Peyer's patch (tissue), 4 donors: ENCODE measurements at regions not wholly inside any gene's neighbourhood (a gene's known extent, or its start where the extent isn't known, plus 50 kb on each side); places are given as distances from the start of the nearest gene placed in this dataset.

Experiments used
- DNase-seq, 3 donors: peaks; one replicate each; pipeline ENCODE4 v3.0.0-alpha.2; 2017 to 2019
- H3K27ac ChIP-seq, 4 donors: fragments of 200-600 bp; sonication (generic); one replicate each; pipeline ENCODE4 v1.5.1; 2016 to 2019
- H3K27me3 ChIP-seq, 2 donors: fragments of 200-600 bp; sonication (generic); one replicate each; pipeline ENCODE4 v1.5.1; 2019
- H3K36me3 ChIP-seq, 3 donors: fragments of 200-600 bp; sonication (generic); one replicate each; pipeline ENCODE4 v1.5.1; 2016 to 2019
- H3K4me1 ChIP-seq, 4 donors: fragments of 200-600 bp; sonication (generic); one replicate each; pipeline ENCODE4 v1.5.1; 2016 to 2019
- H3K4me3 ChIP-seq, 4 donors: fragments of 200-600 bp; sonication (generic); 1 replicate in 3 of 4; 2 replicates in 1 of 4; pipeline ENCODE4 v1.5.1; 2016 to 2019; ENCODE audit warnings: mild to moderate bottlenecking in 1 of 4
- H3K9me3 ChIP-seq, 4 donors: fragments of 200-600 bp; sonication (generic); one replicate each; pipeline ENCODE4 v1.5.1; 2016 to 2019; ENCODE audit warnings: mild to moderate bottlenecking in 1 of 4
- POLR2A ChIP-seq, 2 donors: fragments of 450-650 bp; IDR thresholded peaks; one replicate each; pipeline ENCODE4 v1.5.1; 2017; ENCODE audit warnings: antibody characterized with exemption in 2 of 2, mild to moderate bottlenecking in 2 of 2, moderate library complexity in 2 of 2
- TF ChIP-seq, protein P1 (sequence below), 6 experiments: fragments of 450-650 bp in 4 of 6; fragments of 200-600 bp in 2 of 6; sonication (generic) in 1 of 6; IDR thresholded peaks; one replicate each; pipeline ENCODE4 v1.5.1; 2017 to 2019; ENCODE audit warnings: antibody characterized with exemption in 6 of 6, mild to moderate bottlenecking in 3 of 6, moderate library complexity in 1 of 6

- Histone ChIP-seq H3K27me3 (no peaks in the 10 kb centered on the region), H3K4me3 (no peak overlapping the region), H3K9me3 (no peaks in the 10 kb centered on the region), H3K27ac (no peak overlapping the region), H3K36me3 (no peaks in the 10 kb centered on the region), H3K4me1 (no peaks in the 10 kb centered on the region)
- no peak for DNase-seq
- TF ChIP-seq POLR2A (IDR thresholded peaks at IDR 0.05), result no peak
- TF ChIP-seq, protein P1, sequence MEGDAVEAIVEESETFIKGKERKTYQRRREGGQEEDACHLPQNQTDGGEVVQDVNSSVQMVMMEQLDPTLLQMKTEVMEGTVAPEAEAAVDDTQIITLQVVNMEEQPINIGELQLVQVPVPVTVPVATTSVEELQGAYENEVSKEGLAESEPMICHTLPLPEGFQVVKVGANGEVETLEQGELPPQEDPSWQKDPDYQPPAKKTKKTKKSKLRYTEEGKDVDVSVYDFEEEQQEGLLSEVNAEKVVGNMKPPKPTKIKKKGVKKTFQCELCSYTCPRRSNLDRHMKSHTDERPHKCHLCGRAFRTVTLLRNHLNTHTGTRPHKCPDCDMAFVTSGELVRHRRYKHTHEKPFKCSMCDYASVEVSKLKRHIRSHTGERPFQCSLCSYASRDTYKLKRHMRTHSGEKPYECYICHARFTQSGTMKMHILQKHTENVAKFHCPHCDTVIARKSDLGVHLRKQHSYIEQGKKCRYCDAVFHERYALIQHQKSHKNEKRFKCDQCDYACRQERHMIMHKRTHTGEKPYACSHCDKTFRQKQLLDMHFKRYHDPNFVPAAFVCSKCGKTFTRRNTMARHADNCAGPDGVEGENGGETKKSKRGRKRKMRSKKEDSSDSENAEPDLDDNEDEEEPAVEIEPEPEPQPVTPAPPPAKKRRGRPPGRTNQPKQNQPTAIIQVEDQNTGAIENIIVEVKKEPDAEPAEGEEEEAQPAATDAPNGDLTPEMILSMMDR (IDR thresholded peaks at IDR 0.05), result no peak
Observed at GRCh38 chr5:68543212-68543611, 327.7 kb downstream of the PIK3R1 start.

GRCh38 chr5:68544091-68544647 is 328.6 kb downstream of the PIK3R1 start:
- no peaks in the 10 kb centered on the region for H3K36me3 ChIP-seq
- no peaks in the 10 kb centered on the region for H3K9me3 ChIP-seq
- no peaks in the 10 kb centered on the region for H3K4me1 ChIP-seq
- H3K4me3 ChIP-seq, result no peak overlapping the region
- no peak overlapping the region for H3K27ac ChIP-seq
- no peak for TF ChIP-seq POLR2A (IDR thresholded peaks at IDR 0.05)
- TF ChIP-seq, protein P1 (IDR thresholded peaks at IDR 0.05), result no peak
- no peak for DNase-seq
- no peaks in the 10 kb centered on the region for H3K27me3 ChIP-seq

GRCh38 chr5:68544648-68545552 is 329.3 kb downstream of the PIK3R1 start:
- no peaks in the 10 kb centered on the region for H3K27me3 ChIP-seq
- H3K4me1 ChIP-seq, result no peaks in the 10 kb centered on the region
- H3K4me3 ChIP-seq, result no peak overlapping the region
- no peaks in the 10 kb centered on the region for H3K36me3 ChIP-seq
- H3K9me3 ChIP-seq, result no peaks in the 10 kb centered on the region
- no peak for DNase-seq
- TF ChIP-seq, protein P1 (IDR thresholded peaks at IDR 0.05), result no peak
- no peak for TF ChIP-seq POLR2A (IDR thresholded peaks at IDR 0.05)
- no peak overlapping the region for H3K27ac ChIP-seq

DNA sequence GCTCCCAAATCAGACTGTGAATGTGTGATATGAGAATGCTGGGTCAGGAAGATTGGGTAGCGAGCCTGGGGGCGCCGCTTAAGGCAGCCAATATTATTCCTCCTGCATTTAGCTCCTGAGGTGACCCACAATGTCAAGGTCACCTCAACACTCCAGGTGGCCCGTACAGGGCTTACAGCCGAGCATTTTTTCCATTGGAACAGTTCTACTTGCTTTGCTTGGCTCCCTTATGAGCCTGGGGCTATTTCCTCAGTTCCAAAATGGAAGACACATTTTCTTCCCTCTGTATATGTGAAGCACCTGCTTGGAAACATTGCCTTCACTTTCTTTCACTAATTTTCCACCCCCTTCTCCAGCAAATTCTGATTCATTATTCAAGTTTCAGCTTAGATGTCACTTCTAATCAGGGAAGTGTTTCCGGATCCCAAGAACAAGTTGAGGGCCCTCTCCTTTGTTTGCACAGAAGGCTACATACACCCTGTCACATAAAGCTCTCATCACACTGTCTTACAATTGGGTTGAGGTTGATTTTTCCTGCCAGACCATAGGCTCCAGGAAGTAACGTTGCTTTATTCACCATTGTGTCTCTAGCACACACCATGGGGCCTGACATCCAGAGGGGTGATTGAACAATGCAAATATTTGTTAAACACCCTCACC is 330.2 kb downstream of the PIK3R1 start:
- Histone ChIP-seq H3K4me3 (no peak overlapping the region), H3K27me3 (no peaks in the 10 kb centered on the region), H3K9me3 (no peaks in the 10 kb centered on the region), H3K4me1 (no peaks in the 10 kb centered on the region), H3K36me3 (no peaks in the 10 kb centered on the region), H3K27ac (no peak overlapping the region)
- no peak for TF ChIP-seq POLR2A (IDR thresholded peaks at IDR 0.05)
- TF ChIP-seq, protein P1 (IDR thresholded peaks at IDR 0.05), result no peak
- no peak for DNase-seq

GRCh38 chr5:68547056-68547455 is 331.5 kb downstream of the PIK3R1 start:
- Histone ChIP-seq H3K27me3 (no peaks in the 10 kb centered on the region), H3K27ac (no peak overlapping the region), H3K9me3 (no peaks in the 10 kb centered on the region), H3K36me3 (no peaks in the 10 kb centered on the region), H3K4me1 (no peaks in the 10 kb centered on the region), H3K4me3 (no peak overlapping the region)
- TF ChIP-seq POLR2A (IDR thresholded peaks at IDR 0.05), result no peak
- TF ChIP-seq, protein P1 (IDR thresholded peaks at IDR 0.05), result no peak
- no peak for DNase-seq
